ENCODE measurements at regions not wholly inside any gene's neighbourhood (a gene's known extent, or its start where the extent isn't known, plus 50 kb on each side); places are given as distances from the start of the nearest gene placed in this dataset.

GRCh38 chr12:88351146-88351545 lies 209.0 kb downstream of the TMTC3 start:
- Histone ChIP-seq H3K9me3 (ENCODE audit: low read depth) (no peaks in the 10 kb centered on the region), H2AFZ (replicated peaks) (no peak overlapping the region), H3K36me3 (no peaks in the 10 kb centered on the region), H3K9ac (no peak overlapping the region), H3K4me3 (no peak overlapping the region), H3K27me3 (no peaks in the 10 kb centered on the region), H3K4me1 (no peaks in the 10 kb centered on the region), H3K27ac (no peak overlapping the region), H4K20me1 (ENCODE audit: low read depth) (no peaks in the 10 kb centered on the region), H3F3A (ENCODE audit: low read depth) (no peaks in the 10 kb centered on the region), H3K4me2 (no peak overlapping the region), H3K79me2 (ENCODE audit: low read depth) (no peaks in the 10 kb centered on the region)
- no peaks in the 10 kb centered on the region for H3K4me1 Mint-ChIP-seq
- H3K27ac Mint-ChIP-seq: no peak overlapping the region
- H3K36me3 Mint-ChIP-seq: no peaks in the 10 kb centered on the region
- no peak for TF ChIP-seq CTCF (IDR thresholded peaks at IDR 0.05)
- TF ChIP-seq EZH2 (IDR thresholded peaks at IDR 0.05): no peak
- TF ChIP-seq EZH2phosphoT487 (IDR thresholded peaks at IDR 0.05): no peak
- no peak overlapping the region for H3K4me3 Mint-ChIP-seq
- H3K9me3 Mint-ChIP-seq: peaks cover 11% of the 10 kb centered on the region
- no peak for DNase-seq (ENCODE audit: low spot score)
- no peaks in the 10 kb centered on the region for H3K27me3 Mint-ChIP-seq (ENCODE audit: insufficient read depth, low read depth)

GRCh38 chr12:88354691-88355090 lies 212.6 kb downstream of the TMTC3 start:
- no peaks in the 10 kb centered on the region for H3K9me3 Mint-ChIP-seq
- no peak overlapping the region for H3K4me2 ChIP-seq
- no peak overlapping the region for H3K9ac ChIP-seq
- H3K4me1 ChIP-seq: no peaks in the 10 kb centered on the region
- H4K20me1 ChIP-seq (ENCODE audit: low read depth): no peaks in the 10 kb centered on the region
- TF ChIP-seq EZH2 (IDR thresholded peaks at IDR 0.05): no peak
- no peak for TF ChIP-seq CTCF (IDR thresholded peaks at IDR 0.05)
- no peak for TF ChIP-seq EZH2phosphoT487 (IDR thresholded peaks at IDR 0.05)
- H3K36me3 Mint-ChIP-seq: no peaks in the 10 kb centered on the region
- no peaks in the 10 kb centered on the region for H3K36me3 ChIP-seq
- H3K27ac Mint-ChIP-seq: no peak overlapping the region
- no peaks in the 10 kb centered on the region for H3K9me3 ChIP-seq (ENCODE audit: low read depth)
- H3K4me1 Mint-ChIP-seq: no peaks in the 10 kb centered on the region
- no peak overlapping the region for H3K4me3 Mint-ChIP-seq
- H3K27me3 Mint-ChIP-seq (ENCODE audit: insufficient read depth, low read depth): no peaks in the 10 kb centered on the region
- H3K27ac ChIP-seq: no peak overlapping the region
- H3K4me3 ChIP-seq: no peak overlapping the region
- H3F3A ChIP-seq (ENCODE audit: low read depth): no peaks in the 10 kb centered on the region
- H3K79me2 ChIP-seq (ENCODE audit: low read depth): no peaks in the 10 kb centered on the region
- DNase-seq (ENCODE audit: low spot score): no peak
- H3K27me3 ChIP-seq: no peaks in the 10 kb centered on the region
- H2AFZ ChIP-seq (replicated peaks): no peak overlapping the region

GRCh38 chr12:88360343-88360742 lies 218.2 kb downstream of the TMTC3 start:
- no peak overlapping the region for H3K4me3 ChIP-seq
- no peaks in the 10 kb centered on the region for H3K27me3 ChIP-seq
- H4K20me1 ChIP-seq (ENCODE audit: low read depth): no peaks in the 10 kb centered on the region
- H3K4me1 ChIP-seq: no peaks in the 10 kb centered on the region
- H3F3A ChIP-seq (ENCODE audit: low read depth): no peaks in the 10 kb centered on the region
- Mint-ChIP-seq H3K9me3 (peaks cover 7% of the 10 kb centered on the region), H3K36me3 (no peaks in the 10 kb centered on the region), H3K27ac (no peak overlapping the region), H3K4me3 (no peak overlapping the region), H3K27me3 (ENCODE audit: insufficient read depth, low read depth) (no peaks in the 10 kb centered on the region), H3K4me1 (no peaks in the 10 kb centered on the region)
- no peak overlapping the region for H3K27ac ChIP-seq
- H3K4me2 ChIP-seq: no peak overlapping the region
- no peaks in the 10 kb centered on the region for H3K36me3 ChIP-seq
- TF ChIP-seq EZH2 (IDR thresholded peaks at IDR 0.05) (no peak), CTCF (IDR thresholded peaks at IDR 0.05) (no peak), EZH2phosphoT487 (IDR thresholded peaks at IDR 0.05) (no peak)
- no peaks in the 10 kb centered on the region for H3K9me3 ChIP-seq (ENCODE audit: low read depth)
- H2AFZ ChIP-seq (replicated peaks): peak overlapping the region; percentile 29
- no peak overlapping the region for H3K9ac ChIP-seq
- no peaks in the 10 kb centered on the region for H3K79me2 ChIP-seq (ENCODE audit: low read depth)
- DNase-seq (ENCODE audit: low spot score): no peak

GRCh38 chr12:88361493-88361892 lies 218.8 kb downstream of the KITLG start:
- no peaks in the 10 kb centered on the region for H3K4me1 ChIP-seq
- H3K4me2 ChIP-seq: no peak overlapping the region
- H3K27me3 ChIP-seq: no peaks in the 10 kb centered on the region
- no peak overlapping the region for H3K4me3 Mint-ChIP-seq
- H4K20me1 ChIP-seq (ENCODE audit: low read depth): no peaks in the 10 kb centered on the region
- H3K4me1 Mint-ChIP-seq: no peaks in the 10 kb centered on the region
- H3F3A ChIP-seq (ENCODE audit: low read depth): no peaks in the 10 kb centered on the region
- H3K9ac ChIP-seq: no peak overlapping the region
- DNase-seq (ENCODE audit: low spot score): no peak
- no peaks in the 10 kb centered on the region for H3K36me3 Mint-ChIP-seq
- H3K27me3 Mint-ChIP-seq (ENCODE audit: insufficient read depth, low read depth): no peaks in the 10 kb centered on the region
- H3K9me3 ChIP-seq (ENCODE audit: low read depth): no peaks in the 10 kb centered on the region
- no peaks in the 10 kb centered on the region for H3K79me2 ChIP-seq (ENCODE audit: low read depth)
- peaks cover 7% of the 10 kb centered on the region for H3K9me3 Mint-ChIP-seq
- no peak for TF ChIP-seq CTCF (IDR thresholded peaks at IDR 0.05)
- TF ChIP-seq EZH2phosphoT487 (IDR thresholded peaks at IDR 0.05): no peak
- no peak for TF ChIP-seq EZH2 (IDR thresholded peaks at IDR 0.05)
- H3K27ac Mint-ChIP-seq: no peak overlapping the region
- H2AFZ ChIP-seq (replicated peaks): no peak overlapping the region
- no peaks in the 10 kb centered on the region for H3K36me3 ChIP-seq
- H3K27ac ChIP-seq: no peak overlapping the region
- no peak overlapping the region for H3K4me3 ChIP-seq
